GM12873 (cell line): ENCODE measurements at regions not wholly inside any gene's neighbourhood (a gene's known extent, or its start where the extent isn't known, plus 50 kb on each side); places are given as distances from the start of the nearest gene placed in this dataset.

ENCODE experiments used
- TF ChIP-seq, protein P1 (sequence below): IDR thresholded peaks from 2 replicates; pipeline ENCODE4 v1.5.1; 2012; ENCODE audit warnings: low read depth, mild to moderate bottlenecking, moderate library complexity, low read length, control low read depth; ENCODE audit not compliant: insufficient read depth; ENCODE audit errors: missing control alignments

DNA sequence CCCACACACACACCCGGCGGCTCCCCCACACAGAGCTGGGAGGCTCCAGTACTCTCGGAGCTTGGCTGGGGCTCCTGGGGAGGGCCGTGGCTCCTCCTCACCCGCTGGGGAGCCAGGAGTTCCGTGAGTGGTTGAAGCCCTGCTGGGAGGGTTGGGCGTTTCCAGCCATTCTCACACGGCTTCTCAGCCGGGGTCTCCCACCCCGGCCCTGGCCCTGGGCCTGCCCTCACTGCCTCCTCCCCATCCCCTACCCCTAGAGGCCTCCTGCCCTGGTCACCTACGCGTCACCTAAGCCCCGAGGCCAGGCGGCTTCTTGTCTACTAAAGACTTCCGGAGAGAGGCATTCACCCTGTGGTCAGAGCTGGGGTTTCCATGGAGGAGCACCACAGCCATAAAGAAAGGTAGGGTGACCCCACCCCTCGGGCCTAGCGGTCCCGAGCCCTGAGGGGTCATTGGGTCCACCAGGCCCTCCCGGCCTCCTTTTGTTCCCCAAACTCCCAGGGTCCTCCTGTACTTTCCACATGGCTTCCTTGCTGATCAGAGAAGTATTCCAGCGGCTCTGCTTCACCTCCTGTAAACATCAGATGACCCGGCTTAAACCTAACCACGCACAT lies 99.3 kb downstream of the TTLL2 start:
- TF ChIP-seq, protein P1, sequence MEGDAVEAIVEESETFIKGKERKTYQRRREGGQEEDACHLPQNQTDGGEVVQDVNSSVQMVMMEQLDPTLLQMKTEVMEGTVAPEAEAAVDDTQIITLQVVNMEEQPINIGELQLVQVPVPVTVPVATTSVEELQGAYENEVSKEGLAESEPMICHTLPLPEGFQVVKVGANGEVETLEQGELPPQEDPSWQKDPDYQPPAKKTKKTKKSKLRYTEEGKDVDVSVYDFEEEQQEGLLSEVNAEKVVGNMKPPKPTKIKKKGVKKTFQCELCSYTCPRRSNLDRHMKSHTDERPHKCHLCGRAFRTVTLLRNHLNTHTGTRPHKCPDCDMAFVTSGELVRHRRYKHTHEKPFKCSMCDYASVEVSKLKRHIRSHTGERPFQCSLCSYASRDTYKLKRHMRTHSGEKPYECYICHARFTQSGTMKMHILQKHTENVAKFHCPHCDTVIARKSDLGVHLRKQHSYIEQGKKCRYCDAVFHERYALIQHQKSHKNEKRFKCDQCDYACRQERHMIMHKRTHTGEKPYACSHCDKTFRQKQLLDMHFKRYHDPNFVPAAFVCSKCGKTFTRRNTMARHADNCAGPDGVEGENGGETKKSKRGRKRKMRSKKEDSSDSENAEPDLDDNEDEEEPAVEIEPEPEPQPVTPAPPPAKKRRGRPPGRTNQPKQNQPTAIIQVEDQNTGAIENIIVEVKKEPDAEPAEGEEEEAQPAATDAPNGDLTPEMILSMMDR, result no peak

DNA sequence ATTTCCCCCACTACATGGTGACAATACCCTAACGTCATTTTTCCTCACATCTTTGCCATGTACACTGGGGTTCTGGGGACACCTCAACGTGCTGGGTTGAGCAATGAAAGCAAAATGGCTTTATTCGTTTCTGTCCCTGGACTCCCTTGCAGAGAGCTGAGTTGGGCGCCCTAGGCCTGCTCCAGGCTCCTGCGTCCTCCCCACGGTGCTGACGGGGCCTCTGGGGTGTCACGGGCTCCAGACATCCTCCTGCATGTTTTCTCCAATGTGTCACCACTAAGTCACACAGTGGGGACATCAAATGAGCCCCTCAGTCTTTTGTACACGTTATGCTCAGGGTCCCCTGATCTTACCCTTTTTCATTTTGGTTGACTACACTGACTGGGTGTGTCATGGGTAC lies 99.8 kb downstream of the TTLL2 start:
- TF ChIP-seq, protein P1, result no peak

GRCh38 chr6:167426084-167426483 lies 101.2 kb downstream of the TTLL2 start:
- TF ChIP-seq, protein P1, result no peak

GRCh38 chr6:167426651-167427050 lies 101.8 kb downstream of the TTLL2 start:
- TF ChIP-seq, protein P1, result no peak

DNA sequence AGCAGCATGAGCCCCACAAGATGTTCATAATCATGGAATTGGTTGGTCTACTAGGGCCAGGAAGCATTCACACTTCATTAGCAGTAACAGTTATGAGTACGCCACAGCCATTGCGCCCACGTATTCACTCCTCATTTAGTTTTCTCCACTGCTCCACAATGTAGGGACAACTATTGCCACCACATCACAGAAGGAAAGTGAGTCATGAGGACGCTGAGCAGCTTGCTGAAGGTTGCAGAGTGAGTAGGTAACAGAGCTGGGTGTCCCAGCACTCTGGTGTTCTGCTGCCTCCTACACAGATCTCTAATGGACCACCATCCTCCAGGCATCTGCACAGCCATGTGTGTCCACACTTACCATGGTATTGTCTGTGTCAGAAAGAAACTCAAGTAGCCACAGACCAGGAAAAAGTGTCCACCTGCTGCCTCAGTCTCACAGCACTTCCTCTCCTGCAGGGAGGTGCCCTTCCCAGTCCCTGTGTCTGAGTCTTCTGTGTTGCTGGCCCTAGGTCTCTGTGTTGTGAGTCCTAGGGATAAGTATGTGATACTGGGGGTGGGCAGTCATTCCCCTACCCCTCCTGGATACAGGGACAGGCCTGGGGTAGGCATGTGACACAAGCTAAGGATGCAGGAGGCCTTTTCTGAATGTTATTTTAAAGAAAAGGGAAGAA lies 103.9 kb downstream of the TTLL2 start:
- TF ChIP-seq, protein P1, result no peak

- TF ChIP-seq, protein P1, result no peak
These were observed 104.5 kb downstream of the TTLL2 start for GRCh38 chr6:167429353-167429752.

GRCh38 chr6:167435209-167435728 lies 110.4 kb downstream of the TTLL2 start:
- TF ChIP-seq, protein P1, result no peak
